ENCODE measurements at regions not wholly inside any gene's neighbourhood (a gene's known extent, or its start where the extent isn't known, plus 50 kb on each side); places are given as distances from the start of the nearest gene placed in this dataset.

- ChIA-PET CTCF (no interaction called here), SMC1A (ENCODE audit: uncharacterized antibody, unreplicated experiment) (no interaction called here), POLR2A (no interaction called here), RAD21 (ENCODE audit: unreplicated experiment) (no interaction called here)
- FAIRE-seq = no peak
- Histone ChIP-seq H3K9ac (ENCODE audit: control insufficient read depth, insufficient read depth, low read length) (no peak overlapping the region), H3K4me3 (no peak overlapping the region), H4K20me1 (ENCODE audit: control insufficient read depth, insufficient read depth) (no peaks in the 10 kb centered on the region), H3K27ac (ENCODE audit: control insufficient read depth, insufficient read depth) (no peak overlapping the region), H3K9me3 (replicated peaks; ENCODE audit: control insufficient read depth, insufficient read depth, low read length) (no peaks in the 10 kb centered on the region), H3K36me3 (ENCODE audit: control insufficient read depth in 2 of 2, insufficient read depth in 2 of 2, low read length in 1 of 2) (no peaks in the 10 kb centered on the region), H2AFZ (ENCODE audit: control insufficient read depth, low read depth, low read length) (no peak overlapping the region), H3K79me2 (ENCODE audit: control insufficient read depth, insufficient read depth, low read length) (no peaks in the 10 kb centered on the region), H3K27me3 (replicated peaks in 1 of 2; ENCODE audit: control insufficient read depth in 2 of 2, insufficient read depth in 2 of 2, low read length in 1 of 2) (no peaks in the 10 kb centered on the region), H3K4me1 (ENCODE audit: control insufficient read depth, insufficient read depth, low read length) (no peaks in the 10 kb centered on the region), H3K4me2 (ENCODE audit: control insufficient read depth, insufficient read depth) (no peak overlapping the region)
- 50% methylated on average over 2 of the region's 2 CpGs for WGBS (ENCODE audit: insufficient coverage, insufficient replicate concordance, low lambda C conversion rate, missing lambda C conversion rate)
- intact Hi-C loops (cut with micrococcal nuclease; ENCODE audit: unreplicated experiment) = no loop called here
- ATAC-seq = no peak
- BruUV-seq (replicated peaks) = no TSS peak
- no peak for DNase-seq (ENCODE audit: low read depth, low spot score)
- TF ChIP-seq HSF1 (IDR thresholded peaks at IDR 0.05; ENCODE audit: low read depth, low read length) (no peak), ZSCAN29 (IDR thresholded peaks at IDR 0.05) (no peak), NRF1 (conservative IDR thresholded peaks at IDR 0.05; ENCODE audit: low read depth, low read length) (no peak), PML (IDR thresholded peaks at IDR 0.05; ENCODE audit: low read length) (no peak), RFX5 (IDR thresholded peaks at IDR 0.05; ENCODE audit: low read depth, low read length) (no peak), EZH2 (IDR thresholded peaks at IDR 0.05; ENCODE audit: borderline replicate concordance, control insufficient read depth, low read depth, low read length) (no peak), SMAD5 (IDR thresholded peaks at IDR 0.05; ENCODE audit: low read depth) (no peak), CHD4 (IDR thresholded peaks at IDR 0.05) (no peak), RELB (IDR thresholded peaks at IDR 0.05; ENCODE audit: low read depth) (no peak), SUZ12 (IDR thresholded peaks at IDR 0.05; ENCODE audit: unreplicated experiment) (no peak), BCL3 (IDR thresholded peaks at IDR 0.05; ENCODE audit: borderline replicate concordance, insufficient read depth, low read depth, low read length, poor library complexity, severe bottlenecking) (no peak), TBL1XR1 (IDR thresholded peaks at IDR 0.05; ENCODE audit: low read depth, low read length) (no peak), MLLT1 (IDR thresholded peaks at IDR 0.05) (no peak), ELK1 (IDR thresholded peaks at IDR 0.05; ENCODE audit: low read depth, low read length) (no peak), RUNX3 (IDR thresholded peaks at IDR 0.05; ENCODE audit: low read length) (no peak), TARDBP (IDR thresholded peaks at IDR 0.05; ENCODE audit: borderline replicate concordance) (no peak), HDGF (IDR thresholded peaks at IDR 0.05) (no peak), ESRRA (IDR thresholded peaks at IDR 0.05; ENCODE audit: low read length) (no peak)
- in situ Hi-C loops (cut with MboI) = no loop called here
Observed at GRCh38 chr13:67821606-67822005, 591.5 kb upstream of the PCDH9 start.
